NOMO-1 (cell line): ENCODE measurements at regions not wholly inside any gene's neighbourhood (a gene's known extent, or its start where the extent isn't known, plus 50 kb on each side); places are given as distances from the start of the nearest gene placed in this dataset.

Experiments used
- DNase-seq, 2 experiments: peaks; one replicate each; lab custom pipeline; 2025; ENCODE audit not compliant: unreplicated experiment in 2 of 2; lab: John Stamatoyannopoulos, UW

DNA sequence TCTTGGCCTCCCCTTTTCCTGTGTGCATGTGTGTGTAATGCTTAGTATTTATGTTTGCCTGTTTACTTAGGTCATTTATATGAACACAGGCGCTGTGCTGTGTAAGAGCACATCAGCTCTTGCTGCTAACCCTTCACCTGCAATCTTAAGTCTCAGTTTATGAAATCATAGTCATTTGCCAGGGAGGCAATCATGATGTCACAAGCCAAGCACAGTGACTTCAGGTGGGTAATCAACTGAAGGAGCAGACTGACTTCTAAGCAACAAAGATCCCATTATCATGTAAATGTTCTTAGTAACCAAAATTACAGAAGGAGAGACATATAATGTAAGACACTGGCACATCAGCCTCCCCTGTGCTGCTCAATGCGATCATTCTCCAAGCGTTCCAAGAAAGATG, 386.3 kb upstream of the MEIS1 start:
- DNase-seq, result no peak

DNA sequence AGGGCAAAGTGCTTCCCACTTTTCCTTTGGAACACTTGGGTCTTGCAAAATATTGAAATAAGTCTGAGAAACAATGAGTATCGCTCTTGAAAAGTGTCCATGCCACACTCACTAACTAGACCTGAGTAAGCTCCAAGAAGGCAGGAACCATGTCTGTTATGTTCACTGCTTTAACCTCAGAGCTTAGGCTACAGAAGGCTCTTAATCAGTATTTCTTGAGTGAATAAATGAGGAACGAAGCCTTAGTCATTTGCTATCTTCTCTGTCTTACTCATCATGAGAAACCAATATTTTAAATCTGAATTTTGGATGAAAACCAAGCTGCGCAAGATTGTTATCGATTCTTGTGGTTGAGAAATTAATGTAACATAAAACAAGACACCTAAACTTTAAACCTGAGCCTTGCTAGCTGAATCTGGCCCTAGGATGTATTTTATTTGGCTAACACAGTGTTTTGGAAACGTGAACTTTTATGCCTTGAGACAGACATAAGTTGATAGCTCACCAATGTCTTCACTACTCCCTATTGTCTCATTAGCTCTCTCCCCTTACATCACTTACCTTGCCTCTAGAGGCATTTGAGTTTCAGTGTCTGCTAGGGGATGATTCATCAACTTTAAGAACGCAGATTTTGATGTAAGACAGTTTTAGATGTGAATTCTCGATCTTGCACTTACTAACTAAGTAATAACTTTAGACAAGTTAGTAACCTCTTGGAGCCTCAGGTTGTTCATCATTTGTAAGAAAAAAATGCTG, 392.8 kb upstream of the MEIS1 start:
- no peak for DNase-seq

DNA sequence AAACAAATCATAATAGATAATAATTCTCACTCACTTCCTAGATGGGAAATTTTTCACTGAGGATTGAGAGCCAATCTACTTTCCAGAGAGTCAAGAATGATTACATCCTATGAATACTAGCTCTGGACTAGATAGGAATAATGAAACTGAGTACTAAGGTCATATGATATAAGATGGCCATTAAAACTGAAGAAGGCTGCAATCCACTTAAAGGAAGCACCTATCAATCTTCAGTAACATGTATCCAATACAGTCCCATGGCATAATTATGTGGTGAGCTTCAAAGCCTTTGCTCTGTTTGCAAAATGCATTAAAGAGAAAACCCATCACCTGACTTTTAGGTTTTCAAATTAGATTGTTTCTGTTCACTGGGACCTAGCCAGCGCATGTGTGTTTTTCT, 398.0 kb upstream of the MEIS1 start:
- DNase-seq, result no peak

DNA sequence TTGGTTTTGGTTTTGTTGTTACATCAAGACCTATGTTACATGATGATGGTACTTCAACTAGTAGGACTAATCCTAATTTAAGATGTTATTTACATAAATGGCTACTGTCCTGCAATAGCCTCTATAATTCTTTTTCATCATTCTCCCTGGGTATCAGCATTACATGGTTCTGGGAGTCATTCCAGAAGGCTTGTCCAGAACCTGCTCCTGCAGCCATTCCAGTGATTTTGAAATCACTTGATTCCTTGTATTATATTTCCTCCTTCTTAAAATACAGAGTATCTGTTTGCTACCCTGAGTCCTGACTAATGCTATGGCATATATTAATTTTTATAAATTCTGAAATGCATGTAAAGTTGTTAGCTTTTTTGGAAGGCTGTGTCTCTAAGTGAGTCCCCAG, 400.5 kb upstream of the MEIS1 start:
- no peak for DNase-seq

DNA sequence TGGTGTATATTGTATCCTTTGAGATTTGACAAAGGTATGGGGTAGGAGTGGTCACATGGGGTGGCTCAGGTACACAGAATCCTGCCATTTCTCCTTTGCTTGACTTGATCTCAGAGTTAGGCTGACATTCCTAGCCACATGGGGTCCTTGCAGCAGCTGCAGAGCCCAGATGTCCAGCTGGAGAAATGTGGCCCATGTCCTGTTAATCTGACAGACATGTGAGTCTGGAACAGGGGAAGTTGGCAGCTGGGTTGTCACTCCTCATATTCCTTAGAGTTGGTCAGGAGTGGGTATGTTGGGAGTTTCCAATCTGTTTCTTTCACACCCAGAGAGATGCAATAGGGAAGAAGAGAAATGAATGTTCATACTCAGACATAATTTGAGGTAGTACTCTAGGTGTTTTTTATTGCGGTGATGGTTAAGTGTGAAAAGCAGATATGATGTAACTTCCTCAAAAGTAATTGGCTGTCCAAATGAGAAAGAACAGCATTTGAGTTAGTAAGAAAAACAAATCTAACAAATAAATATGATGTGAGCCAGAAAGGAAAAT, 402.6 kb upstream of the MEIS1 start:
- DNase-seq, result peak in 1 of 2 experiments; percentile 15

DNA sequence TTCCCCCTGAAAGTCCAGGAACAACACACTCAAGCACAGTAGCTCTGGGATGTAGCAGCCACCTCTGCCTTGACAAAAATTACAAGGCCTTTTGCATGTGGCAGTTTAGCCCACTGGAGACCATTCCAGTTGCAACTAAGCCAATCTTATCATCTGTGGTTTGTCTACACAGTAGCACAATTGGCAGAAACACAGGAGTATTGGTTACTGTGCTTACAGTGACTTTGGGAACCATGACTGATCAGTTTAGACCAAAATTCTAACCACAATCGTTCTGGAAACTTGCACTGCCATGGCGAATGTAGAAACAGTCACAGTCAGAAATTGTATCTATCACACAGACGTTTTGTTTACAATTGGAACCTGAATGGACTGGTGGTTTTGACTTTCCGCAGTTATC, 403.7 kb upstream of the MEIS1 start:
- no peak for DNase-seq

DNA sequence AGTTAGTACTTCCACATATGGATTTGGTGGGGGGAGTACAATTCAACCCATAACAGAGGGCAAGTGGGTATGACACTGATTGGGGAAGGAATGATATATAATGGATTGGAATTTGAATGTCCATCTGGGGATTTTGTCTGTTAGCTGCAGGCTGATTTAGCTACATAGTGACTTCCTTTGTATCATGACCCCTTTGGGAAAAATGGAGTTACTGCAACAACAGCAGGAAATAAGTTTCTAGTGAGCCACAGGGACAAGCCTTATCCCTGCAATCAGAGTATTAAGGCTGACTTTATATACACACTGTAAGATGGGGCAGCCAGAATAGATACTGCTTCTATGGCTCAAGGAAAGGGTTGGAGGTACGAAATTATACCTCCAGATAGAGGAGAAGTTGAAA, 404.4 kb upstream of the MEIS1 start:
- DNase-seq, result no peak

DNA sequence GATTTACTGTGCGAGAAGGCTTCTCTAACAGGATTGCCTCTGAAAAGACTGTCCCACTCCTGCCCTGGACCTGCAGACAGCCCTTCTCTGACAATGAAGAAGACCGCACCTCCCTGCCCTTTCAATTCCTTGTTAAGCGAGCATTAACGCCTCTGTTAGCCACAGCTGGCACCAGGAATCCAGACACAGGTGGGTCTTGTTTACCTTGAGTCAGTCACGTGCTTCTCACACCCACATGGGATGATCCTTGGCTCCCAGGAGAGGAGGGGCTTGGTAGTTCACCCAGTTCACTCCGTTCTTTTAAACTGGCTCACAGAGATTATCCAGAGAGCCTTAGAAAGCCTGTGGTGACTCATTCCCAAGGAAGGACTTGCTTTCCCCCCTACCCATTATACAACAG, 410.5 kb upstream of the MEIS1 start:
- no peak for DNase-seq

DNA sequence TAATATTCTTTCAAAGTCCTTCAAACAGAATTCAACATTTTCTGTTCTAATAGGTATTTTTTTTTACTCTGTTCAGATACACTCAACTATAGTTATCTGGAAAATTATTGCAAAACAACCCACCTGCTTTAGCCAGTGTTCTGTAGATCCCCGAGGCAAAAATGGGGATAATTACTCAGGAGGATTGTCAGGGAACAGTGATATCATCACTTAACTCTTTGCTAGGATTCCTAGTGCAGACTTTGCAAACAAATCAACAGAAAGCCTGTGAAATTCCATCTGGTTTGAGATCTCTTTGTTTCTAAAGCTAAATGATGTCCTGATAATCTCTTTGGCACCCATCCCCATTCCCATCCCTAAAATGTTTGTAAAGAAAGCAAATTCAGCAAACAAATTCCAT, 413.6 kb upstream of the MEIS1 start:
- no peak for DNase-seq

DNA sequence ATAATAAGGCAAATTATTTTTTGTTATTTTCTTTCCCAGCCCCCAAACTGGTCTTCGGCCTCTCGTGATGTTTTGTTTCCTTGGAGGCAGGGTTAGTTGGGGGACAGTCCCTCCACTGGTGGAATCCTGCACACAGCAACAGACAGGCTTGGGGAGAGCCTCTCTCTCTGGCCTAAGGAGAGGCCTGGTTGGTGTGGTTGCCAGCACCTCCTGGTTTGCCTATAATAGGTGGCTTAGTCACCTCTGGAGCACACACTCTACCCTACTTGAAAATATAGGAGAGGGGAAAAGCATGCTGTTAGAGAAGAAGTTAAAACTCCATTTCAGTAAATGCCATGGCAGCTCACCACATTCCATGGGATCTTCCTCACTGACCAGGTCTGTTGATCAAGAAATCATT, 417.2 kb upstream of the MEIS1 start:
- DNase-seq, result no peak

DNA sequence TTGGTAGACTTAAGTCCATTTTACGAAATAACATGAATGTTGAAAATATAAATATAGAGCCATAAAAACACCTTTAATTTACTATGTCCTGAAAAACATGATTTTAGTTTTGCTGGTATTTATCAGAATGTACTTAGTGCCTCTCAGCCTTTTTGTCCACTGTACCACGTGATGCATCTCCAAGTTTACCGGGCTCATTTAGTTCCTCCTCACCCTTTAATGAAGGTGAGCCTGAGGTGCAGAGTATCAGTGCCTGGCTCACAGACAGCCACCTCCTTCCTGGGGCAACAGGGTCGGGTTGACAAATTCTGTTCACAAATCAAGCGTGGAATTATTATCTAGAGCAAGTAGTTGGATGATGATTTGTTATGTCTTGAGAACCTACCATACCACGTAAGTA, 420.5 kb upstream of the MEIS1 start:
- DNase-seq, result no peak

DNA sequence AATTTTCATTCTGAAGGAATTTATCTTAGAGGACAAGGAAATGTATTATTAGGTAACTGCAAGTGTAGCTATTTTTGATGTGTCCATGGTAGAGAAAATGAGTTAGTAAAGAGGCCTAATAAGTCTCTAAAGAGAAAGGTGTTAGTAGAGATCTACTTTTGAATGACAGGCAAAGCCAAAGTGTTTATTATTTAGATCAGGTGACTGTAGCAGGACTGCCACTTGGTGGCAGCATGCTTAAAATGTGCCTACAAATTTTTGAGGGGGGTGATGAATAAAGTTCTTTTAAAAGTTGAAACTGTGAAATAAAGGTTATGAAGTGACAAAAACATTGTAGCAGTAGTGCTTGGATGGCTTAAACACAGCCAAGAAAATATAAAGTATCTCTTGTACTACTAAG, 421.5 kb upstream of the MEIS1 start:
- DNase-seq, result no peak

DNA sequence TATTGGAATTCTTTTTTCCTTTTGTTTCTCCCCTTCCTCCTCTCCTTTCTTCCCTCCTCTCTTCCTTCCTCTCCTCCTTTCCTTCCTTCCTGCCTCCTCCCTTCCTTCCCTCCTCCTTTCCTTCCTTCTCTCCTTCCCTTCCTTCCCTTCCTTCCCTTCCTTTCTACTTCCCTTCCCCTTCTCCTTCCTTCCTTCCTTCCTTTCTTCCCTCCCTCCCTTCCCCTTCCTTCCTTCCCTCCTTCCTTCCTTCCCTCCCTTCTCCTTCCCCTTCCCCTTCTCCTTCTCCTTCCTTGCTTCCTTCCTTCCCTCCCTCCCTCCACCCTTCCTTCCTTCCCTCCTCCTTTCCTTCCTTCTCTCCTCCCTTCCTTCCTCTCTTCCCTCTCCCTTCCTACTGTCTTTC, 431.0 kb upstream of the MEIS1 start:
- DNase-seq, result no peak

DNA sequence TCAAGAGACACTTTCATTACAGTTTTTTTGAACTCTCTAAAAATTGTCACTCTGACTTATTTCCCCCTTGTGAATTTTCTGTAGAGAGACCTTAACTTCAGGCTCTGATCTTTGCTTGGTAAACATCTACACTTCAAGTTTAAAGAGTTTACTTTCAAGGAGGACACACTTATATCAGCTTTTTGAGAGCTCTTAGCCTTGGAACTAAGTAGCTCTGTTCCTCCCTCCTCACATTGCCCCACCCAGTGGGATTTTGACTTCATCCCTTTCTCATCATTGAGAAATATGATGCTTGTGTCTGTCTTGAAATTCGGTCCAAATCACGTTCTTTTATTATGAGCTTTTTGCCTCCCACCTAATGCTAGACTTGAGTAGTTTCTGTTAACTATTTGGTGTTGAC, 433.4 kb upstream of the MEIS1 start:
- DNase-seq, result no peak

DNA sequence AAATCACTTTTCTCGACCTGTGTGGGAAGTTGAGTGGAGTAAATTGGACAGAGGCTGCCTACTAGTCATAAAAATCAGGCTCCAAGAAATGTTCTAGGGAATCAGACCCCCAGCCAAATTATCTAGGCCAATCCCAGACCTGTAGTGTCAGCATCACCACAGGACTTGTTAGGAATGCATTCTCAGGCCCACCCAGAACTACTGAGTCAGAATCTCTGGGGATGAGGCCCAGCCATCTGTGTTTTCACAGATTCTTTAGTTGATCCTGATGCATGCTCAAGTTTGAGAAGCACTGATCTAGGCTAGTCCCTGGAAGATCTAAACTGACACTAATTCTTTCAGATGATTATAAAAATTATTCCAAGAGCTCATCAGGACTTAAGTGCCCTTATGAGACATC, 434.0 kb upstream of the MEIS1 start:
- no peak for DNase-seq

DNA sequence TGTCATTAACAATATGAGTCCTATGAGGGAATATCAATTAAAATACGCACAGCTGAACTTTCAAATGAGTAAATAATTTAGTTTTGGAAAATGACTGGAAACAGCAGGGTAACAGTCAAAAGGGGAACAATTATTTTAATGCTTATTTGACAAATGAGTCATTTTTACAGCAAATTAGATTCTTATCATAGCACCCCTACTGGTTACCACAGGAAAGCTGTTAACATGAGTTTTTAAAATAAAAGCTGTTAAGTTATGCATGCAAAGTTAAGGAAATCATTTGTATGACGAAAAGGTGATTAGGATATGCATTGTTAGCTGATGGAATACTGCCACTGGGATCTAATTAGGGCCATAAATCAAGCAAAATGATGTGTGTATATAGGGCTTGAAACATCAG, 435.1 kb upstream of the MEIS1 start:
- no peak for DNase-seq

DNA sequence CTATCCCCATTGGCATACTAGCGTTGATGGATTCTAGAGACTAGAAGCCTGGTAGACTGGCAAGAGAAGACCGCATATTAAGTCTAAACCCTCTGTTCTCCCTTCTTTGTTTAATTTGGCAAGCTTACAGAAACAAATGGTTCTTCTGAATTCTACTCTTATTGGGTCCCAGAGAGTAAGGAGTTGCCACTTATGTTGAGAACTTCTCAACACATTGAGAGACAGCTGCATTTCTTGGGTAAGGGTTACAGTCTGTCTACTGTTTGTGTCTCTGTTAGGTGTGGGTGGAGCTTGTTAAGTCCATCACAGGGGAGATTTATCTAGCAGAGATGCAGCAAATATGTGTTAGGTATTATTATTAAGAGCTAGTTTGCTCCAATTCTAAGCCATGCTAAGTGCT, 435.8 kb upstream of the MEIS1 start:
- no peak for DNase-seq

DNA sequence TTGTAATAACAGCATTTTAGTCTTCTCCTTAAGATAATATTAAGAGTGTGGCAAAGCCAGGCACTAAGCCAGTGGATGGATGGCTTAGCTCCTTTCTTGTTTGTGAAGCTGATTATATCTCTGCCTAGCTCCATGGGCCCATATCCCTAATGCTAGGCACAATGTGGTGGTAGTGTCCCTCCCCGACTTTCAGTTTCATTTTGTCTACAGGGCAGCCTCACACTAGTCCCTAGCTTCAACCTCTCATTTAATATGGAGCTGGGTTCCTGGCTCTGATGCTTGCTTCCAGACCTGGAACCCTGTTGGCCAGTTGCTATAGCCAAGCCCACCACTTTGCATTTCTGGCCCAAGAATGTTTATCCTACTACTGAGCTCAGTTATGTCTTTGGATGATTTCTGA, 437.0 kb upstream of the MEIS1 start:
- no peak for DNase-seq

DNA sequence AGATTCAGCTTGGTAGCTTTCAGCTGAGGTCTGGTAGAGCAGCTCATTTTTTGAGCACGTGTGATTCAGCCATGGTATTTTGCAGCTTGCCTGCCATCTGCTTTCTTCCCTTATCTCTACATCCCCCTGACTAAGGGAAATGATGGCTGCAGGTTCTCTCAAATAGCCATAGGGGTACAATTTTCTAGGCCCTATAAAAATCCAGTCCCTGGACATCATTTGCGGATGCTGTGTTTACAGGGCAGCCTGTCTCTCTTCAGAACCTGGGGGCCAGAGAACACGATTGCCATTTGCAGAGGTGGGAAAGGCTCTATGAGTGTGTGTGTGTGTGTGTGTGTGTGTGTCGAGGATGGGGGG, 442.7 kb upstream of the MEIS1 start:
- no peak for DNase-seq

DNA sequence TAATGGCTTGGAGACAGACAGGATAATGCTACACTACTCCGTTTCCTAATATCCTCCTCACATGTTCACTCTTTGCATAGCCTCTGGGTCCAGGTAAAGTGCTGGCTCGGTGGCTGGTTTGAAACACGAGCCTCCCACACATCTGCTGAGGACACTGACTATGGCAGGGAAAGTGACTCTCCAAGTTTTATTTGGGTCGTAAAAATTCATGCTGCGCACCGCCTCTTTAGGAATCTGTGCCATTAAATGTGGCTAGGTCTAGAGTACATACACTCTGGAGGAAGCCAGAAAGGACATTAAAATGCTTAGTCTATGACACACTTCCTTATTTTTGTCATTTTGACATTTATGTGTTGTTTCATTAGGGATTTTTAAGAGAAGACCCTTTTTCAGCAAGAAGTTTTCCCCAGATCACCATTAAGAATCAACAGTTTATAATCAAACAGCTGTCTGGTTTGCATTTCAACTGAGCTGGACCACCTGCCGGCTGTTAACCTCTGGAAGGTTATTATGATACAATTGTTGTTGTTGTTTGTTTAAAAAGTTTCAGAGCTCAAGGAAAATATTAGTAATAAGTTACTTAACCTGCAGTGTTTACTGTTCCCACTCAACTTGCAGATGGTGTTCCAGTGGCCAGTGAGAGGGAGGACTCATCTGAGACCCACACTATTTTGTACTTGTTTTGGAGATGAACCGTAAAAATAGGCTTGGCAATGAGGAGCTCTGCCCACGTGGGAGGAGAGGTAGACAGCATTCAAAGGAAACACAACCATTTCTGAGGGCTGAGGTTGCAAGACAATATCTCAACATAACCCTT, 443.3 kb upstream of the MEIS1 start:
- DNase-seq, result no peak

DNA sequence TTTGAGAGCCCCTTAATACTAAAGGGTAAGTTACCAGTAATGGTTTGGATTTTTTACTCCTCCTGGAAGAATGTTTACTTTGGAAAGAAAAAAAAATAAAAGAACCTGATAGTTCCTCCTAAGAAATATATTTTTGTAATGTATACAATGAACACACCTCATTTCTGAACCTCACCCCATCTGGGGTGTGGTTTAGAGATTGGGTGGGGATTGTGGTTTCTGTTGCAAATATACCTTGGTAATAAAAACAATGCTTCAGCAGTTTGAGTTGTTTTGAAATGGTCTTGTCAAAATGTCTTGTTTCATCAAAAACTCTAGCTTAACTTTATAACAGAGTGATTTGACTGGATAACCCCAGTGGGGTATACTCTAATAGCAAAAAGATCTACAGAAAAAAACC, 448.9 kb upstream of the MEIS1 start:
- no peak for DNase-seq

DNA sequence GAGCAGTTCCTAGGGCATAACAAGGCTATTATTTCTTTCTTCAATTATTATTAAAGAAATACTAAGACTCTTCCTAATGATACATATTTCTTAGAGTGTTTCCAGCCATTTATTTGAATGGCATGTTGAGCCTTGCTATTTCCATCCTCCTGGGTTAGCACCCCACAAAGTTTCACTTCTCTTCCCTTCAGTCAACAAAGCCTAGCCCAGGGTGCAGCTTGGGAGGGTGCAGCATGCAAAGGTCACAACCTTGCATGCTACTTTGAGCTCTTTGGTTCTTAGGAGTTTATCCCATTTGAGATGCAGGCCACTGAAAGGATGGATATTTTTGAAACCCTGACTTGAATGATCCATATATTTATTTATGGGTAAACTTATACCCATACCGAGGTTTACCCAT, 454.4 kb upstream of the MEIS1 start:
- no peak for DNase-seq
